Chondrocyte (in vitro differentiated cells): ENCODE measurements at regions not wholly inside any gene's neighbourhood (a gene's known extent, or its start where the extent isn't known, plus 50 kb on each side); places are given as distances from the start of the nearest gene placed in this dataset.

Experiments
- DNase-seq: peaks from one replicate; pipeline ENCODE4 v3.0.0; 2021; ENCODE audit warnings: mixed read lengths, low spot score
- H3K27ac Mint-ChIP-seq: one replicate; pipeline ENCODE4 v1.8.0; 2021; ENCODE audit warnings: mild to moderate bottlenecking, moderate library complexity, mixed read lengths; ENCODE audit not compliant: unreplicated experiment
- H3K27me3 Mint-ChIP-seq: 2 replicates; pipeline ENCODE4 v1.8.0; 2021; ENCODE audit warnings: low read depth, mixed read lengths
- H3K36me3 Mint-ChIP-seq: 2 replicates; pipeline ENCODE4 v1.8.0; 2021; ENCODE audit warnings: low read depth, mixed read lengths
- H3K4me1 Mint-ChIP-seq: 2 replicates; pipeline ENCODE4 v1.8.0; 2021; ENCODE audit warnings: low read depth, mild to moderate bottlenecking, mixed read lengths
- H3K4me3 Mint-ChIP-seq: one replicate; pipeline ENCODE4 v1.8.0; 2021; ENCODE audit warnings: mild to moderate bottlenecking, moderate library complexity, mixed read lengths; ENCODE audit not compliant: unreplicated experiment
- H3K9me3 Mint-ChIP-seq: 2 replicates; pipeline ENCODE4 v1.8.0; 2021; ENCODE audit warnings: low read depth, mixed read lengths
- TF ChIP-seq, protein P1 (sequence below): fragments of 200-600 bp; sonication (generic); IDR thresholded peaks from 2 replicates; pipeline ENCODE4 v1.5.0; 2021; ENCODE audit warnings: antibody characterized with exemption, mild to moderate bottlenecking, moderate library complexity

DNA sequence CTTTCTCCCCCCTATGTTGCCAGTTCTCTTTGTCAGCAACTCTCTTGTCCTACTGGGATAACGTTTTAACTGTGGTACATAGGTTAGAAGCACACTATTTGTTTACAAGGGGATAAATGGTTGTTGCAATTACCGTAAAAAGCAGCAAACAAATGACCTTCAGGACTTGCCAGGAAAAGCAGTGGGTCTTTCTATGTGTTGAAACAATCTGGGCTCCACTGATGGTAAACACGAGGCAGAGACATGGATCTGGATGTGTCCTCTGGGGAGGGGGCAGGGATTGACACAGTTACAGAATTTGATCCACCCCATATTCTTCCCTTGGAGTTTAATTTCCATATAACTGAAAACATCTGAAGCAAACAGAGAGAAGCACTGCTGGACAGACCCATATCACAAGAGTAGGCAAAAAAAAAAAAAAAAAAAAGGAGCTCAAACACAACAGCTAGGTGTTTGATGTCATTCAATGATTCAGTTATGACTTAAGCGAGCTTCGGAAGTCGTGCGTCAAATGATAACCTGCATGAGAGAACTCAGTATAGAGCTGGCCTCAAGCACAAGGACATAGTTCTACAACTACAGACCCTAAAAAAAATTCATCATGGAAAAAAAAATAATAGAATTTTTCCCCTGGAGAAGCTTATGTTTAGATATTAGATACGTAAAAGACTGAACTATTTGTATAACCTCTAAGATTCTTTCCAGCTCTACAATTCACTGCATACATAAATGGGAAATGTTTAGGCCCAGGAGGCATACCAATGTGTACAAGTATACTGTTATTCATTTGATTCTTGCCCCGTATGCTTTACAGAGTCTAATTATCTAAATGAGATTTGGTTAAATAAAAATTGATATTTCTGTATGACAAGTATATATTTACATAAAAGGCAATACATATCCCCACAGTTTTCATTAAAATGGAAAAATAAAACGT lies 127.7 kb downstream of the ALDH8A1 start:
- no peaks in the 10 kb centered on the region for H3K27me3 Mint-ChIP-seq
- TF ChIP-seq, protein P1, sequence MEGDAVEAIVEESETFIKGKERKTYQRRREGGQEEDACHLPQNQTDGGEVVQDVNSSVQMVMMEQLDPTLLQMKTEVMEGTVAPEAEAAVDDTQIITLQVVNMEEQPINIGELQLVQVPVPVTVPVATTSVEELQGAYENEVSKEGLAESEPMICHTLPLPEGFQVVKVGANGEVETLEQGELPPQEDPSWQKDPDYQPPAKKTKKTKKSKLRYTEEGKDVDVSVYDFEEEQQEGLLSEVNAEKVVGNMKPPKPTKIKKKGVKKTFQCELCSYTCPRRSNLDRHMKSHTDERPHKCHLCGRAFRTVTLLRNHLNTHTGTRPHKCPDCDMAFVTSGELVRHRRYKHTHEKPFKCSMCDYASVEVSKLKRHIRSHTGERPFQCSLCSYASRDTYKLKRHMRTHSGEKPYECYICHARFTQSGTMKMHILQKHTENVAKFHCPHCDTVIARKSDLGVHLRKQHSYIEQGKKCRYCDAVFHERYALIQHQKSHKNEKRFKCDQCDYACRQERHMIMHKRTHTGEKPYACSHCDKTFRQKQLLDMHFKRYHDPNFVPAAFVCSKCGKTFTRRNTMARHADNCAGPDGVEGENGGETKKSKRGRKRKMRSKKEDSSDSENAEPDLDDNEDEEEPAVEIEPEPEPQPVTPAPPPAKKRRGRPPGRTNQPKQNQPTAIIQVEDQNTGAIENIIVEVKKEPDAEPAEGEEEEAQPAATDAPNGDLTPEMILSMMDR: no peak
- DNase-seq: no peak
- H3K27ac Mint-ChIP-seq: peak overlapping the region; percentile 67
- peaks cover 6% of the 10 kb centered on the region for H3K9me3 Mint-ChIP-seq
- H3K4me3 Mint-ChIP-seq: no peak overlapping the region
- H3K4me1 Mint-ChIP-seq: peaks cover 44% of the 10 kb centered on the region
- peaks cover 2% of the 10 kb centered on the region for H3K36me3 Mint-ChIP-seq

DNA sequence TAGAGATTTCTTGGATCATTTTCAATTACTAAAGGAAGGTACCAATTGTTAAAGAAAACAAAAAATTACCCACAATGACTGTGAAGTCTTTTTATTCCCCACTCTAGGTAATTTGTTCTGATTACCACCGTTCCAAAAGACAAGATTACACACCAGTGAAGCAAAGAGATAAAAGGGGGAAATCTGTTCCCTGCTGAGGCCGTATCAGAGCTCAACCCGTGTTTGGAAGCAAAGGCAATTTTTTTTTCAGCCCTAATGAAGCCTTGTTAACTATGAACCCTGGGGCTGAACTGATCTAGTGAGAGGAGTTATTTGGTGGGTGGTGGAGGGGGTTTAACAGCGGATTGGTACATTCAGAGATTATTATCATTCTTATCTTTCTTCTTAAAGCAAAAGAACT lies 128.5 kb downstream of the ALDH8A1 start:
- H3K27me3 Mint-ChIP-seq: no peaks in the 10 kb centered on the region
- peaks cover 3% of the 10 kb centered on the region for H3K9me3 Mint-ChIP-seq
- H3K36me3 Mint-ChIP-seq: peaks cover 2% of the 10 kb centered on the region
- no peak overlapping the region for H3K4me3 Mint-ChIP-seq
- no peak for DNase-seq
- H3K4me1 Mint-ChIP-seq: peaks cover 36% of the 10 kb centered on the region
- H3K27ac Mint-ChIP-seq: no peak overlapping the region
- TF ChIP-seq, protein P1: no peak

DNA sequence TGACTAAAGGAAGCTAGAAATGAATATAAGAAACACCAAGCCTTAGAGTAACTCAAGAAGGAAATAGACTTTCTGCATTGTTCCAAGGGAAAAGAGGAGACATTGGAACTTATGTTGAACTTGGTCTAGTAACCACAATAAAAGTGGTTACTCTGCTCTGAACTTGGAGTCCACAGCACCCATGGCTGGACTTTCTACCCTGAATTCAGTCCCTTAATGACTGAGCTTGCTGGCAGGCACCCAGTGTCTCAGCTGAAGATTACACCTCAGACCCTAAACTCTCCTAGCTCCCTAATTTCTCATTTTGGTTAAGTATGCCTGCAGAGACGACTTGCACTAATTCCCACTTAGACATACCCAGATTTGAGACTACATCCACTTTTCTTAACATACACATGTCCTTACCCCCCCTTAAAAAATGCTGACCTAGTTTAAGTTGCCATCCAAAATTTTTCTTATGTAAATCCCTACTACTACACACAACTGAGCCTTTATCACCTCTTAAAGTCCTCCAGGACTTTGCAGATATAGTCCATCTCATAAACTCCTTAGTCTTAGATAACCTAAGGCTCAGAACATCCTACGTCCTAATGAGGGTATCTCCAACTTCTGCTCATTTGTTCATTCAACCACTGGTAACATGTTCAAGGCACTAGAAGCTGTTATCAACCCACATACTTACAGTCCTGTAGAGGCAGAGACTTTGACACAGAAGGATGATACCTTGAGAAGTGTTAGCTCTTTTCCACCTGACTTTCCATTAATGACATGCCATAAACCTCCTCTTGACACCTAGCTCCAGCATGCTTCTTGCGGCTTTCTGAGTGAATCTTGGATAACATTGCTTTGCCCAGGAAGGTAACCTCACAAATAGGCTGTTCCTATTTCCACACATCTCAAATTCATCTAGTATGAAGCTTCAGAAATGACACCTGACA lies 129.8 kb downstream of the ALDH8A1 start:
- Mint-ChIP-seq H3K4me1 (peaks cover 33% of the 10 kb centered on the region), H3K9me3 (peaks cover 1% of the 10 kb centered on the region), H3K4me3 (no peak overlapping the region), H3K27ac (no peak overlapping the region), H3K27me3 (no peaks in the 10 kb centered on the region), H3K36me3 (peaks cover under 1% of the 10 kb centered on the region)
- DNase-seq: no peak
- TF ChIP-seq, protein P1: no peak

DNA sequence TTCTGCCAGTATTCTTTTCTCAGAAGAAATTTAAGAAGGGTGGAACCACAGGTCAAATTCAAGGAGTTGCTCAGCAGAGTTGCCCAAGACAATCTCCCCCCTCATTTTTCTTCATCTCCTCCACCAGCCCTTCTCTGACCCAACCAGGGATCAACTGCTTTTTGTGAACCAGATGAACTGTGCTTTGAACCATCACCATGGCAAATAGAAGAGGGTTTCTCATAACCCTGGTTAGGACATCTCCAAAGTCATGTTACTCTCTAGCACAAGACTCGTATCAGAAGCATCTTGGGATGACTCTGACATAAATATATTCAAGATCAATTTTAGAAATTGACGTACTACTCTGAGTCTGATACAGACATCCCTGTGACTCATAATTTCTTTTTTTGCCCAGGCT lies 130.7 kb downstream of the ALDH8A1 start:
- H3K27me3 Mint-ChIP-seq: no peaks in the 10 kb centered on the region
- H3K36me3 Mint-ChIP-seq: no peaks in the 10 kb centered on the region
- H3K4me3 Mint-ChIP-seq: no peak overlapping the region
- no peak overlapping the region for H3K27ac Mint-ChIP-seq
- no peaks in the 10 kb centered on the region for H3K9me3 Mint-ChIP-seq
- no peak for DNase-seq
- TF ChIP-seq, protein P1: no peak
- peaks cover 33% of the 10 kb centered on the region for H3K4me1 Mint-ChIP-seq

DNA sequence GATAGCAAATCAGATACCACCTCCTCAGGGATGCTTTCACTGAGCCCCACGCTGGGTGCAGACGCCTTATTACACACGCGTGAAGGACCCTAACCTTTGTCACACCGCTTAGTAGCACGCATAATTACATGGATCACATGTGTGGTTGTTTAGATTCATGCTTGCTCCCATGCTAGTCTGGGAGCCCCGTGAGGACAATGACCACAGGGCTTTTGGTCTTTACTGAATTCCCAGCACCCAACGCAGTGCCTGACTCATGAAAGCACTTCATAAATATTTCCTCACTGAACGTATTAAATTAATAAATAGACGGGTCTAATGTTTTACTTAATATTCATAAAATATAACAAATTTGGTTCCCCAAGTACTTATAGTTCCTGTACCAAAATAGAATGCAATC lies 132.5 kb downstream of the ALDH8A1 start:
- Mint-ChIP-seq H3K9me3 (no peaks in the 10 kb centered on the region), H3K27ac (no peak overlapping the region), H3K36me3 (no peaks in the 10 kb centered on the region), H3K27me3 (no peaks in the 10 kb centered on the region), H3K4me3 (no peak overlapping the region), H3K4me1 (peaks cover 20% of the 10 kb centered on the region)
- DNase-seq: no peak
- TF ChIP-seq, protein P1: no peak
